Uterus (tissue), 2 donors: ENCODE measurements at regions not wholly inside any gene's neighbourhood (a gene's known extent, or its start where the extent isn't known, plus 50 kb on each side); places are given as distances from the start of the nearest gene placed in this dataset.

ENCODE experiments used
- CTCF ChIP-seq, 4 experiments: fragments of 200-600 bp in 2 of 4; fragments of 450-650 bp in 2 of 4; sonication (generic) in 2 of 4; IDR thresholded peaks; one replicate each; pipeline ENCODE4 v1.5.1; 2016 to 2019; ENCODE audit warnings: antibody characterized with exemption in 4 of 4, mild to moderate bottlenecking in 2 of 4, moderate library complexity in 1 of 4
- POLR2A ChIP-seq, 2 donors: fragments of 450-650 bp; IDR thresholded peaks; one replicate each; pipeline ENCODE4 v1.6.1; 2016; ENCODE audit warnings: antibody characterized with exemption in 2 of 2, mild to moderate bottlenecking in 1 of 2, moderate library complexity in 1 of 2

GRCh38 chr7:95660023-95660434, 63.7 kb upstream of the PDK4 start:
- TF ChIP-seq POLR2A (IDR thresholded peaks at IDR 0.05) = no peak
- TF ChIP-seq CTCF (IDR thresholded peaks at IDR 0.05) = no peak
